ENCODE measurements at regions not wholly inside any gene's neighbourhood (a gene's known extent, or its start where the extent isn't known, plus 50 kb on each side); places are given as distances from the start of the nearest gene placed in this dataset.

DNA sequence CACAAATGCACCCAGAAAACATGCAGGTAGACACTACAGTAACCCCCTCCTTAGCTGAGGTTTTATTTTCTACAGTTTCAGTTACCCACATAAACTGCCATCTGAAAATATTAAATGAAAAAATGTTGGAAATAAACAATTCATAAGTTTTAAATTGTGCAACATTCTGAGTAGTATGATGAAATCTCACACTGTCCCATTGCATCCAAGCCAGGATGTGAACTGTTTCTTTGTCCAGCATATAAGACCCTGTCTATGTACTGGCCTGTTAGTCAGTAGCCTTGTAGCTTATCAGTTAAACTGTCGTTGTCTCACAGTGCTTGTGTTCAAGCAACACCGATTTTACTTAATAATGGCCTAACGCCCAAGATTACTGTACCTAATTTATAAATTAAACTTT is 630.5 kb downstream of the ANXA1 start:
- TF ChIP-seq POLR2AphosphoS5 (IDR thresholded peaks at IDR 0.05; ENCODE audit: low read depth) (no peak), EZH2 (IDR thresholded peaks at IDR 0.05; ENCODE audit: low read depth, unreplicated experiment) (no peak), CREB1 (CRISPR knock-in tag; IDR thresholded peaks at IDR 0.05; ENCODE audit: low read depth) (no peak), NANOG (IDR thresholded peaks at IDR 0.05; ENCODE audit: borderline replicate concordance) (no peak), EZH2phosphoT487 (IDR thresholded peaks at IDR 0.05; ENCODE audit: unreplicated experiment) (no peak), REST (IDR thresholded peaks at IDR 0.05; ENCODE audit: unreplicated experiment) (no peak)
- TF ChIP-seq, protein P1, sequence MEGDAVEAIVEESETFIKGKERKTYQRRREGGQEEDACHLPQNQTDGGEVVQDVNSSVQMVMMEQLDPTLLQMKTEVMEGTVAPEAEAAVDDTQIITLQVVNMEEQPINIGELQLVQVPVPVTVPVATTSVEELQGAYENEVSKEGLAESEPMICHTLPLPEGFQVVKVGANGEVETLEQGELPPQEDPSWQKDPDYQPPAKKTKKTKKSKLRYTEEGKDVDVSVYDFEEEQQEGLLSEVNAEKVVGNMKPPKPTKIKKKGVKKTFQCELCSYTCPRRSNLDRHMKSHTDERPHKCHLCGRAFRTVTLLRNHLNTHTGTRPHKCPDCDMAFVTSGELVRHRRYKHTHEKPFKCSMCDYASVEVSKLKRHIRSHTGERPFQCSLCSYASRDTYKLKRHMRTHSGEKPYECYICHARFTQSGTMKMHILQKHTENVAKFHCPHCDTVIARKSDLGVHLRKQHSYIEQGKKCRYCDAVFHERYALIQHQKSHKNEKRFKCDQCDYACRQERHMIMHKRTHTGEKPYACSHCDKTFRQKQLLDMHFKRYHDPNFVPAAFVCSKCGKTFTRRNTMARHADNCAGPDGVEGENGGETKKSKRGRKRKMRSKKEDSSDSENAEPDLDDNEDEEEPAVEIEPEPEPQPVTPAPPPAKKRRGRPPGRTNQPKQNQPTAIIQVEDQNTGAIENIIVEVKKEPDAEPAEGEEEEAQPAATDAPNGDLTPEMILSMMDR (conservative IDR thresholded peaks at IDR 0.05; ENCODE audit: low read depth in 2 of 2), result no peak
